Endodermal cell (in vitro differentiated cells): ENCODE measurements at regions not wholly inside any gene's neighbourhood (a gene's known extent, or its start where the extent isn't known, plus 50 kb on each side); places are given as distances from the start of the nearest gene placed in this dataset.

Experiments used
- DNase-seq: peaks from one replicate; pipeline ENCODE4 v3.0.0-alpha.2; 2017
- H3K27ac ChIP-seq: 2 replicates; pipeline ENCODE4 v1.5.1; 2013; ENCODE audit warnings: mild to moderate bottlenecking, low read depth, low read length, moderate library complexity
- H3K27me3 ChIP-seq: 2 replicates; pipeline ENCODE4 v1.6.1; 2013; ENCODE audit warnings: mild to moderate bottlenecking, low read length, moderate library complexity; ENCODE audit not compliant: insufficient read depth, control insufficient read depth, poor library complexity, severe bottlenecking
- H3K36me3 ChIP-seq: 2 replicates; pipeline ENCODE4 v1.7.0; 2013; ENCODE audit warnings: mild to moderate bottlenecking, low read length, moderate library complexity; ENCODE audit not compliant: control insufficient read depth, insufficient read depth
- H3K4me1 ChIP-seq: one replicate; pipeline ENCODE4 v1.7.0; 2013; ENCODE audit warnings: low read length; ENCODE audit not compliant: control insufficient read depth, insufficient read depth
- H3K4me3 ChIP-seq: 2 replicates; pipeline ENCODE4 v1.5.1; 2013; ENCODE audit warnings: mild to moderate bottlenecking, low read length, moderate library complexity
- H3K9ac ChIP-seq: 2 replicates; pipeline ENCODE4 v1.6.1; 2013; ENCODE audit warnings: mild to moderate bottlenecking, low read length, moderate library complexity; ENCODE audit not compliant: poor library complexity, severe bottlenecking; ENCODE audit errors: extremely low read depth
- H3K9me3 ChIP-seq: 2 replicates; pipeline ENCODE4 v1.6.1; 2013; ENCODE audit warnings: mild to moderate bottlenecking, low read length, moderate library complexity; ENCODE audit not compliant: control insufficient read depth
- H3K27ac Mint-ChIP-seq: 2 replicates; pipeline ENCODE4 v1.8.0; 2020; ENCODE audit warnings: mixed read lengths
- H3K27me3 Mint-ChIP-seq: 2 replicates; pipeline ENCODE4 v1.8.0; 2021; ENCODE audit warnings: mild to moderate bottlenecking, mixed read lengths; ENCODE audit not compliant: insufficient read depth
- H3K36me3 Mint-ChIP-seq: 2 replicates; pipeline ENCODE4 v1.8.0; 2020; ENCODE audit warnings: low read depth, mixed read lengths
- H3K4me1 Mint-ChIP-seq: 2 replicates; pipeline ENCODE4 v1.8.0; 2020; ENCODE audit warnings: mixed read lengths
- H3K4me3 Mint-ChIP-seq: 2 replicates; pipeline ENCODE4 v1.8.0; 2020; ENCODE audit warnings: mild to moderate bottlenecking, moderate library complexity, mixed read lengths
- H3K9me3 Mint-ChIP-seq: 2 replicates; pipeline ENCODE4 v1.8.0; 2020; ENCODE audit warnings: mild to moderate bottlenecking, mixed read lengths
- CTCF ChIP-seq: fragments of 200-600 bp; sonication (generic); conservative IDR thresholded peaks from 2 replicates; pipeline ENCODE4 v1.5.0; 2021; ENCODE audit warnings: antibody characterized with exemption, mild to moderate bottlenecking
- WGBS, 2 experiments: methylation state at CpG; one replicate each; pipeline versions ENCODE4 v1.1.5 to v1.1.7; 2013; ENCODE audit warnings: missing lambda C conversion rate in 2 of 2, mixed read lengths in 1 of 2; ENCODE audit not compliant: insufficient coverage in 1 of 2, insufficient read length in 1 of 2; 5-methylcytosine and 5-hydroxymethylcytosine counted together

GRCh38 chr13:59494560-59494970 lies 669.2 kb downstream of the DIAPH3 start:
- Mint-ChIP-seq H3K4me1 (peaks cover 13% of the 10 kb centered on the region), H3K27ac (no peak overlapping the region), H3K27me3 (no peaks in the 10 kb centered on the region), H3K4me3 (no peak overlapping the region), H3K36me3 (no peaks in the 10 kb centered on the region), H3K9me3 (no peaks in the 10 kb centered on the region)
- no peak for TF ChIP-seq CTCF
- no peaks in the 10 kb centered on the region for H3K4me1 ChIP-seq
- H3K9ac ChIP-seq, result no peak overlapping the region
- DNase-seq, result peak; percentile 7
- H3K27me3 ChIP-seq, result no peaks in the 10 kb centered on the region
- no peak overlapping the region for H3K27ac ChIP-seq
- H3K4me3 ChIP-seq, result no peak overlapping the region
- H3K9me3 ChIP-seq, result no peaks in the 10 kb centered on the region
- 93 to 98% methylated on average over 4 of the region's 4 CpGs for WGBS, 2 experiments
- no peaks in the 10 kb centered on the region for H3K36me3 ChIP-seq

GRCh38 chr13:59495299-59495698 lies 668.4 kb downstream of the DIAPH3 start:
- Histone ChIP-seq H3K9ac (no peak overlapping the region), H3K9me3 (no peaks in the 10 kb centered on the region), H3K4me3 (no peak overlapping the region), H3K27ac (no peak overlapping the region), H3K27me3 (no peaks in the 10 kb centered on the region), H3K36me3 (no peaks in the 10 kb centered on the region), H3K4me1 (no peaks in the 10 kb centered on the region)
- Mint-ChIP-seq H3K4me1 (peaks cover 13% of the 10 kb centered on the region), H3K4me3 (no peak overlapping the region), H3K27ac (no peak overlapping the region), H3K27me3 (no peaks in the 10 kb centered on the region), H3K9me3 (no peaks in the 10 kb centered on the region), H3K36me3 (no peaks in the 10 kb centered on the region)
- no peak for TF ChIP-seq CTCF
- 79 to 100% methylated on average over 4 of the region's 4 CpGs for WGBS, 2 experiments
- peak; percentile 26 for DNase-seq

GRCh38 chr13:59495936-59496512 lies 667.7 kb downstream of the DIAPH3 start:
- no peak overlapping the region for H3K27ac Mint-ChIP-seq
- DNase-seq, result peak; percentile 17

More at GRCh38 chr13:59495936-59496512, 667.7 kb downstream of the DIAPH3 start:
- Mint-ChIP-seq H3K36me3 (no peaks in the 10 kb centered on the region), H3K27me3 (no peaks in the 10 kb centered on the region), H3K4me1 (peaks cover 13% of the 10 kb centered on the region), H3K9me3 (no peaks in the 10 kb centered on the region), H3K4me3 (no peak overlapping the region)
- H3K4me1 ChIP-seq, result no peaks in the 10 kb centered on the region
- H3K36me3 ChIP-seq, result no peaks in the 10 kb centered on the region
- H3K9ac ChIP-seq, result no peak overlapping the region
- 89 to 94% methylated on average over 4 to 6 of the region's 7 CpGs for WGBS, 2 experiments
- no peaks in the 10 kb centered on the region for H3K9me3 ChIP-seq
- H3K27me3 ChIP-seq, result no peaks in the 10 kb centered on the region
- H3K4me3 ChIP-seq, result no peak overlapping the region
- H3K27ac ChIP-seq, result no peak overlapping the region
- TF ChIP-seq CTCF, result no peak
